ENCODE measurements at regions not wholly inside any gene's neighbourhood (a gene's known extent, or its start where the extent isn't known, plus 50 kb on each side); places are given as distances from the start of the nearest gene placed in this dataset.

DNA sequence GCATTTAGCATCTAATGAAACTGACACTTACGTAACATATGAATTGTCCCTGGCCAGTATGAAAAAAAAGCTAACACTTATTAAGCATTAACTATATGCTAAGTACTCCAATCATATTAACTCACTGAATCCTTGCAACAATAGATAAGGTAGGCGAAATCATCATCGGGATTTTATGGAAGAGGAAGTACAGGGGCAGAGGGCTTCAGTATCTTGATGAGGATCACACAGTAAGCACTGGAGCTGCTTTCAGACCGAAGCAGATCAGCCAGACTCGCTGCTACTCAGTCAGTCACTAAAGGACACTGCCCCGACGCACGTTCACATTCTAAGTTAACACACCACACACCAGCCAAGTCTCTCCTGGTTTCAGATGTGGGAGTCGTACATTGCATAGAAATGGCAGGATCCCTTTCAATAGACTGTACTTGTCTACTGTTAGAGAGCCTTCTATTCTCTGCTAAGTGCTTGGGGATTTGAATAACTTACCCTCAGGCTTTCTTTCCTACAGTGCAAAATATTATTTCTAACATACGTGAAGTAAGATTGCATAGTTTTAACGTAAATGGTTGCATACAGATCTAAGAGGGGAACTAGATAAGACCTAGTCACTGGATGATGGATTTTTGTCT is 540.2 kb upstream of the TENM3 start:
- no peak for TF ChIP-seq CTCF (IDR thresholded peaks at IDR 0.05; ENCODE audit: low read depth, low read length, missing control alignments)
- no peak overlapping the region for H3K4me3 ChIP-seq (ENCODE audit: low read depth, low read length)
- no peak for DNase-seq (ENCODE audit: low read depth)
- in situ Hi-C loops (cut with HindIII; ENCODE audit: low sequenced_read_pairs) = no loop called here

GRCh38 chr4:181710143-181710542 is 533.1 kb upstream of the TENM3 start:
- no peak for TF ChIP-seq CTCF (IDR thresholded peaks at IDR 0.05; ENCODE audit: low read depth, low read length, missing control alignments)
- DNase-seq (ENCODE audit: low read depth) = no peak
- in situ Hi-C loops (cut with HindIII; ENCODE audit: low sequenced_read_pairs) = no loop called here
- no peak overlapping the region for H3K4me3 ChIP-seq (ENCODE audit: low read depth, low read length)

GRCh38 chr4:181711387-181711786 is 531.8 kb upstream of the TENM3 start:
- no peak for DNase-seq (ENCODE audit: low read depth)
- in situ Hi-C loops (cut with HindIII; ENCODE audit: low sequenced_read_pairs) = no loop called here
- H3K4me3 ChIP-seq (ENCODE audit: low read depth, low read length) = no peak overlapping the region
- TF ChIP-seq CTCF (IDR thresholded peaks at IDR 0.05; ENCODE audit: low read depth, low read length, missing control alignments) = no peak

DNA sequence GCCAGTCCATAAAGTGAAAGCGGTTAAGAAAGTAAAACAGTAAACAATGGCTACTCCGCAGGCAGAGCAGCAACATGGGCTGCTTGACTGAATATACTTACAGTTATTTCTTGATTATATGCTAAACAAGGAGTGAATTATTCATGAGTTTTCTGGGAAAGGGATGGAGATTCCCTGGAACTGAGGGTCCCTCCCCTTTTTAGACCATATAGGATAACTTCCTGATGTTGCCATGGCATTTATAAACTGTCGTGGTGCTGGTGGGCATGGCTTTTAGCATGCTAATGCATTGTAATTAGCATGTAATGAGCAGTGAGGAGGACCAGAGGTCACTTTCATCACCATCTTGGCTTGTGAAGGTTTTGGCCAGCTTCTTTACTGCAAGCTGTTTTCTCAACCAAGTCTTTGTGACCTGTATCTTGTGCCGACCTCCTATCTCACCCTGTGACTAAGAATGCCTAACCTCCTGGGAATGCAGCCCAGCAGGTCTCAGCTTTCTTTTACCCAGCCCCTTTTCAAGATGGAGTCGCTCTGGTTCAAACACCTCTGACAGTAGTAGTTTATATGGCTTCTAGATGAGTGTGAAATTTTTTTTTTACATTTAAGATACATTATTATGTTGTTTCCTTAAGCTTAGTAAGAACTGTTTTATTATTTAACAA is 514.8 kb upstream of the TENM3 start:
- no peak for TF ChIP-seq CTCF (IDR thresholded peaks at IDR 0.05; ENCODE audit: low read depth, low read length, missing control alignments)
- DNase-seq (ENCODE audit: low read depth) = no peak
- H3K4me3 ChIP-seq (ENCODE audit: low read depth, low read length) = no peak overlapping the region
- in situ Hi-C loops (cut with HindIII; ENCODE audit: low sequenced_read_pairs) = no loop called here

- no peak for TF ChIP-seq CTCF (IDR thresholded peaks at IDR 0.05; ENCODE audit: low read depth, low read length, missing control alignments)
Observed at GRCh38 chr4:181731900-181732299, 511.3 kb upstream of the TENM3 start.

DNA sequence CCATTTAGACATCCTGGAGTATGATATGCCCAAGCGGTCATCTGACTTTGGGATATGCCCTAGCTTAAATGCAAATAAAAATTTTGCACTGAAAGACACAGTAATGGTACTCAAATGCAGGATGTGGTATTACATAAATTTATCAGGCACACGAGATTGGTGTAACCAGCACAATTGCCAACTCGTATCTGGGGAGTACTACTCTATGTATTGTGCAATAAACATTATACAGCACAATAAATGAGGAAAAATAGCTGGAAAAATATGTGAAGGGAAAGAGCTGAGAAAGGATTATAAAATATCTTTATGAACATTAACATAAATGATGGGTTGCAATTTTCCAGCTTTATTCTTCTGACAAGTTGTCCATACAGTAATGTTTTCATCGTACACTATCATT is 505.5 kb upstream of the TENM3 start:
- no peak overlapping the region for H3K4me3 ChIP-seq (ENCODE audit: low read depth, low read length)
- no peak for DNase-seq (ENCODE audit: low read depth)
- in situ Hi-C loops (cut with HindIII; ENCODE audit: low sequenced_read_pairs) = no loop called here
- no peak for TF ChIP-seq CTCF (IDR thresholded peaks at IDR 0.05; ENCODE audit: low read depth, low read length, missing control alignments)

More at GRCh38 chr4:181731900-181732299, 511.3 kb upstream of the TENM3 start:
- DNase-seq (ENCODE audit: low read depth) = no peak
- in situ Hi-C loops (cut with HindIII; ENCODE audit: low sequenced_read_pairs) = no loop called here
- no peak overlapping the region for H3K4me3 ChIP-seq (ENCODE audit: low read depth, low read length)

Measured in astrocyte of the cerebellum (primary cell).